PC-3 (cell line): ENCODE measurements at regions not wholly inside any gene's neighbourhood (a gene's known extent, or its start where the extent isn't known, plus 50 kb on each side); places are given as distances from the start of the nearest gene placed in this dataset.
"Not testable (repeated sequence)": the region's sequence is repeated elsewhere in the genome, so short reads cannot be mapped to it uniquely, and the experiment has no call there.

ENCODE experiments used
- ATAC-seq: fragments of 200-7000 bp; cut with Tn5 transposase; 2 replicates; pipeline ENCODE4 v1.9.1; 2020; ENCODE audit warnings: mild to moderate bottlenecking, moderate library complexity
- BruUV-seq: library from RNA; stranded (reverse); fragments of 400-500 nt; replicated peaks from 2 replicates; lab custom pipeline; 2021; lab: Mats Ljungman, UMichigan
- CTCF ChIA-PET: fragments of 300-600 bp; sonication (Branson Sonifier 250); formaldehyde crosslinking; loops from one replicate; lab custom pipeline; 2022; ENCODE audit warnings: antibody characterized with exemption; lab: Charles Lee
- POLR2A ChIA-PET: fragments of 300-600 bp; sonication (Branson Sonifier 250); formaldehyde crosslinking; loops from one replicate; lab custom pipeline; 2022; ENCODE audit warnings: antibody characterized with exemption; ENCODE audit not compliant: unreplicated experiment; lab: Charles Lee
- DNase-seq: peaks from one replicate; pipeline ENCODE4 v3.0.0-alpha.2; 2015
- H2AFZ ChIP-seq: fragments of 300-600 bp; sonication (generic); 2 replicates; pipeline ENCODE4 v1.6.0; 2016; ENCODE audit warnings: antibody characterized with exemption, low read length
- H3F3A ChIP-seq: fragments of 300-600 bp; sonication (generic); one replicate; pipeline ENCODE4 v1.6.0; 2017; ENCODE audit warnings: antibody characterized with exemption, low read length, control low read depth, mild to moderate bottlenecking; ENCODE audit not compliant: unreplicated experiment
- H3K27ac ChIP-seq: fragments of 300-600 bp; sonication (generic); 2 replicates; pipeline ENCODE4 v1.5.1; 2016; ENCODE audit warnings: mild to moderate bottlenecking, low read length
- H3K27me3 ChIP-seq: fragments of 300-600 bp; sonication (generic); 2 replicates; pipeline ENCODE4 v1.6.1; 2016; ENCODE audit warnings: low read length, mixed read lengths
- H3K36me3 ChIP-seq: fragments of 300-600 bp; sonication (generic); 2 replicates; pipeline ENCODE4 v1.6.1; 2016; ENCODE audit warnings: low read depth, mixed run types, low read length, mixed read lengths
- H3K4me1 ChIP-seq: fragments of 300-600 bp; sonication (generic); 2 replicates; pipeline ENCODE4 v1.5.1; 2016; ENCODE audit warnings: low read length; ENCODE audit not compliant: insufficient read depth
- H3K4me2 ChIP-seq: fragments of 300-600 bp; sonication (generic); 2 replicates; pipeline ENCODE4 v1.6.0; 2016; ENCODE audit warnings: low read length
- H3K4me3 ChIP-seq: fragments of 300-600 bp; sonication (generic); 2 replicates; pipeline ENCODE4 v1.5.1; 2016; ENCODE audit warnings: mild to moderate bottlenecking, low read length, mixed read lengths
- H3K79me2 ChIP-seq: fragments of 300-600 bp; sonication (generic); 2 replicates; pipeline ENCODE4 v1.6.1; 2017; ENCODE audit warnings: low read length, mixed read lengths
- H3K9ac ChIP-seq: fragments of 300-600 bp; sonication (generic); 2 replicates; pipeline ENCODE4 v1.6.0; 2016; ENCODE audit warnings: mild to moderate bottlenecking, low read length
- H3K9me2 ChIP-seq: fragments of 300-600 bp; sonication (generic); replicated peaks from 2 replicates; pipeline ENCODE4 v1.6.1; 2016; ENCODE audit warnings: mixed run types, low read length, mixed read lengths
- H3K9me3 ChIP-seq: fragments of 300-600 bp; sonication (generic); 2 replicates; pipeline ENCODE4 v1.6.1; 2016; ENCODE audit warnings: low read length, mixed read lengths
- H4K20me1 ChIP-seq: fragments of 300-600 bp; sonication (generic); 2 replicates; pipeline ENCODE4 v1.6.1; 2016; ENCODE audit warnings: low read length, mixed read lengths
- CTCF ChIP-seq: fragments of 300-600 bp; sonication (generic); conservative IDR thresholded peaks from 2 replicates; pipeline ENCODE4 v1.5.1; 2017; ENCODE audit warnings: antibody characterized with exemption, low read depth, mild to moderate bottlenecking, low read length
- EZH2 ChIP-seq: fragments of 300-600 bp; sonication (generic); IDR thresholded peaks from one replicate; pipeline ENCODE4 v1.6.1; 2017; ENCODE audit warnings: antibody characterized with exemption, mild to moderate bottlenecking, low read length; ENCODE audit not compliant: unreplicated experiment
- EZH2phosphoT487 ChIP-seq: fragments of 300-600 bp; sonication (generic); IDR thresholded peaks from 2 replicates; pipeline ENCODE4 v1.6.1; 2018; ENCODE audit warnings: mild to moderate bottlenecking, antibody characterized with exemption, low read length, borderline replicate concordance
- intact Hi-C: fragments of 100-400 bp; cut with micrococcal nuclease; formaldehyde crosslinking; loops from 2 replicates; pipeline ENCODE4 v1.9.0; 2023

- intact Hi-C loops, result no loop called here
- no peak for ATAC-seq
- no peak overlapping the region for H3K9ac ChIP-seq
- peaks cover 14% of the 10 kb centered on the region; the same call in 1 of the 2 replicates for H3K4me1 ChIP-seq
- no TSS peak for BruUV-seq
- no peaks in the 10 kb centered on the region; the same call in 1 of the 2 replicates for H3K36me3 ChIP-seq
- no peaks in the 10 kb centered on the region for H3K27me3 ChIP-seq
- H2AFZ ChIP-seq, result no peak overlapping the region
- no peak overlapping the region for H3K27ac ChIP-seq
- H3K79me2 ChIP-seq, result no peaks in the 10 kb centered on the region
- no peak overlapping the region for H3K4me3 ChIP-seq
- no peak overlapping the region for H3K4me2 ChIP-seq
- TF ChIP-seq EZH2 (no peak), EZH2phosphoT487 (no peak), CTCF (no peak)
- no peak for DNase-seq
- ChIA-PET POLR2A (no interaction called here), CTCF (no interaction called here)
- H4K20me1 ChIP-seq, result no peaks in the 10 kb centered on the region
- no peaks in the 10 kb centered on the region for H3K9me3 ChIP-seq
- no peaks in the 10 kb centered on the region for H3K9me2 ChIP-seq
- no peaks in the 10 kb centered on the region for H3F3A ChIP-seq
Measured at GRCh38 chr10:5576780-5577624, 52.2 kb downstream of the CALML3 start.

GRCh38 chr10:5580038-5580428 lies 55.3 kb downstream of the CALML3 start:
- H3K4me2 ChIP-seq, H2AFZ ChIP-seq, H3F3A ChIP-seq, H3K9ac ChIP-seq, POLR2A ChIA-PET, H3K79me2 ChIP-seq, H4K20me1 ChIP-seq, CTCF ChIA-PET, H3K9me3 ChIP-seq, H3K36me3 ChIP-seq, ATAC-seq, BruUV-seq, H3K27ac ChIP-seq, H3K9me2 ChIP-seq, H3K27me3 ChIP-seq, DNase-seq, H3K4me3 ChIP-seq, intact Hi-C loops: not testable (repeated sequence)
- peaks cover 26% of the 10 kb centered on the region for H3K4me1 ChIP-seq

GRCh38 chr10:5581670-5582566 lies 57.2 kb downstream of the CALML3 start:
- no peak overlapping the region for H3K27ac ChIP-seq
- ChIA-PET CTCF (interaction anchor here (0.6 kb wide), 2 partner anchors 11 to 141 kb away, joined by 4 to 6 read pairs; no protein-coding TSS in a partner anchor), POLR2A (no interaction called here)
- no peaks in the 10 kb centered on the region for H3K9me2 ChIP-seq
- intact Hi-C loops, result no loop called here
- no TSS peak for BruUV-seq
- H3K9ac ChIP-seq, result no peak overlapping the region
- H3K27me3 ChIP-seq, result no peaks in the 10 kb centered on the region
- H3K4me3 ChIP-seq, result no peak overlapping the region
- DNase-seq (no peak), ATAC-seq (no peak)
- H3K4me2 ChIP-seq, result no peak overlapping the region
- H3K9me3 ChIP-seq, result no peaks in the 10 kb centered on the region
- no peaks in the 10 kb centered on the region; the same call in 1 of the 2 replicates for H3K36me3 ChIP-seq
- no peak overlapping the region for H2AFZ ChIP-seq
- no peaks in the 10 kb centered on the region for H4K20me1 ChIP-seq
- no peak for TF ChIP-seq EZH2phosphoT487
- no peak for TF ChIP-seq EZH2
- no peak for TF ChIP-seq CTCF
- H3K79me2 ChIP-seq, result no peaks in the 10 kb centered on the region
- peaks cover 32% of the 10 kb centered on the region for H3K4me1 ChIP-seq
- no peaks in the 10 kb centered on the region for H3F3A ChIP-seq
